Mammary epithelial cell (primary cell): ENCODE measurements at regions not wholly inside any gene's neighbourhood (a gene's known extent, or its start where the extent isn't known, plus 50 kb on each side); places are given as distances from the start of the nearest gene placed in this dataset.

Source experiments
- EZH2 ChIP-seq: IDR thresholded peaks from 2 replicates; pipeline ENCODE4 v1.6.1; 2012; ENCODE audit warnings: low read length, inconsistent platforms, borderline replicate concordance
- TF ChIP-seq, protein P1 (sequence below), 2 donors: IDR thresholded peaks in 1 of 2; conservative IDR thresholded peaks in 1 of 2; 2 replicates each; pipeline ENCODE4 v1.5.1; 2011 to 2012; ENCODE audit warnings: inconsistent platforms in 2 of 2, low read length in 2 of 2, mild to moderate bottlenecking in 2 of 2, control low read depth in 1 of 2, low read depth in 1 of 2; ENCODE audit not compliant: insufficient read depth in 1 of 2; ENCODE audit errors: extremely low read depth in 1 of 2

DNA sequence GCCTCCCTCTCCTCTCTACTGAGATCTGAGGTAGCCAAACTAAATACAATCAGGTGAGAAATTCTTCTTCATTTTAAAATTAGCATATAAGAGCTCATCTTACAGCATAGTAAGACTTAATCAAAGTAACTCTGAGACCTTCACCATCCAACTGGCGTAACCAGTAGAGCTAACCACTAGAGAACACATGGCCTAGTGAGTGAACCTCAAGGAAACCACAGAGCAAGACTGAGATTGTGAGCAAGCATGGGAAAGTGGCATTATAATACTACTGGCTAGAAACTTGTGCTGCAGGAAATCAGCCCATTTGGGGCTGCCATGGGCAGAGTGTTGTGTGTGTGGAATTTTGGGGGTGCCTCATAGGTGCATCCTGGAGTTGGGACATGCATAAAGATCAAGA is 61.1 kb upstream of the SPHKAP start:
- TF ChIP-seq, protein P1, sequence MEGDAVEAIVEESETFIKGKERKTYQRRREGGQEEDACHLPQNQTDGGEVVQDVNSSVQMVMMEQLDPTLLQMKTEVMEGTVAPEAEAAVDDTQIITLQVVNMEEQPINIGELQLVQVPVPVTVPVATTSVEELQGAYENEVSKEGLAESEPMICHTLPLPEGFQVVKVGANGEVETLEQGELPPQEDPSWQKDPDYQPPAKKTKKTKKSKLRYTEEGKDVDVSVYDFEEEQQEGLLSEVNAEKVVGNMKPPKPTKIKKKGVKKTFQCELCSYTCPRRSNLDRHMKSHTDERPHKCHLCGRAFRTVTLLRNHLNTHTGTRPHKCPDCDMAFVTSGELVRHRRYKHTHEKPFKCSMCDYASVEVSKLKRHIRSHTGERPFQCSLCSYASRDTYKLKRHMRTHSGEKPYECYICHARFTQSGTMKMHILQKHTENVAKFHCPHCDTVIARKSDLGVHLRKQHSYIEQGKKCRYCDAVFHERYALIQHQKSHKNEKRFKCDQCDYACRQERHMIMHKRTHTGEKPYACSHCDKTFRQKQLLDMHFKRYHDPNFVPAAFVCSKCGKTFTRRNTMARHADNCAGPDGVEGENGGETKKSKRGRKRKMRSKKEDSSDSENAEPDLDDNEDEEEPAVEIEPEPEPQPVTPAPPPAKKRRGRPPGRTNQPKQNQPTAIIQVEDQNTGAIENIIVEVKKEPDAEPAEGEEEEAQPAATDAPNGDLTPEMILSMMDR (conservative IDR thresholded peaks at IDR 0.05 in 1 of 2, IDR thresholded peaks at IDR 0.05 in 1 of 2; ENCODE audit: extremely low read depth in 1 of 2, insufficient read depth in 1 of 2, low read depth in 1 of 2, low read length in 2 of 2) = no peak
- no peak for TF ChIP-seq EZH2
